K562 (cell line): ENCODE measurements at regions not wholly inside any gene's neighbourhood (a gene's known extent, or its start where the extent isn't known, plus 50 kb on each side); places are given as distances from the start of the nearest gene placed in this dataset.

ENCODE experiments used
- ATAC-seq: fragments of 200-7000 bp; cut with Tn5 transposase; 3 replicates; pipeline ENCODE4 v1.9.1; 2020; ENCODE audit warnings: moderate library complexity
- BruUV-seq: library from RNA; stranded (reverse); fragments of 400-500 nt; replicated peaks from 2 replicates; lab custom pipeline; 2021; lab: Mats Ljungman, UMichigan
- CTCF ChIA-PET: fragments of 300-600 bp; formaldehyde crosslinking; extraction: SDS; loops from one replicate; lab custom pipeline; 2021; ENCODE audit warnings: low intra/inter-chr PET ratio; lab: Yijun Ruan, JAX
- POLR2A ChIA-PET: fragments of 300-600, 350-650 bp; sonication (Branson Sonifier 250); formaldehyde crosslinking; extraction: SDS; loops from one replicate; lab custom pipeline; 2021; ENCODE audit warnings: antibody characterized with exemption, inconsistent platforms; lab: Yijun Ruan, JAX
- DNase-seq, 4 experiments: peaks; one replicate each; pipeline versions ENCODE4 v3.0.0 to v3.0.0-alpha.2; 2011 to 2018; ENCODE audit warnings: low spot score in 3 of 4, mixed read lengths in 3 of 4; ENCODE audit errors: extremely low read depth in 1 of 4
- FAIRE-seq: peaks from 2 replicates; lab custom pipeline; 2011; peaks lifted over from hg19 to GRCh38; lab: Jason Lieb, UNC
- H2AFZ ChIP-seq: 2 replicates; pipeline ENCODE4 v1.6.0; 2011; ENCODE audit warnings: low read depth, low read length, control low read depth, inconsistent platforms
- H3K27ac ChIP-seq: fragments of 200-600 bp; 3 replicates; pipeline ENCODE4 v1.8.0; 2011; ENCODE audit warnings: low read depth, mild to moderate bottlenecking, control low read depth, inconsistent platforms, low read length, moderate library complexity, mixed read lengths; ENCODE audit errors: extremely low read depth
- H3K27me3 ChIP-seq, 2 experiments: fragments of 300-600 bp in 1 of 2; 2 replicates in 1 of 2; 3 replicates in 1 of 2; pipeline versions ENCODE4 v1.6.0 to v1.8.0; 2011; ENCODE audit warnings: inconsistent platforms in 2 of 2, low read length in 2 of 2, mild to moderate bottlenecking in 1 of 2, mixed read lengths in 1 of 2, moderate library complexity in 1 of 2; ENCODE audit not compliant: control insufficient read depth in 2 of 2, insufficient read depth in 2 of 2
- H3K36me3 ChIP-seq: fragments of 300-600 bp; 3 replicates; pipeline ENCODE4 v1.8.0; 2011; ENCODE audit warnings: mild to moderate bottlenecking, low read length, inconsistent platforms; ENCODE audit not compliant: control insufficient read depth, insufficient read depth
- H3K4me1 ChIP-seq, 2 experiments: fragments of 200-600 bp in 1 of 2; replicated peaks in 1 of 2; 2 replicates in 1 of 2; 3 replicates in 1 of 2; pipeline versions ENCODE4 v1.5.1 to v1.8.0; 2011; ENCODE audit warnings: inconsistent platforms in 2 of 2, low read length in 2 of 2, mild to moderate bottlenecking in 1 of 2, mixed read lengths in 1 of 2, moderate library complexity in 1 of 2; ENCODE audit not compliant: control insufficient read depth in 2 of 2, insufficient read depth in 2 of 2
- H3K4me2 ChIP-seq: 2 replicates; pipeline ENCODE4 v1.6.1; 2011; ENCODE audit warnings: low read length, control low read depth, inconsistent platforms, mixed read lengths; ENCODE audit not compliant: insufficient read depth
- H3K4me3 ChIP-seq: fragments of 200-600 bp; sonication (generic), shearing (Covaris generic); 2 replicates; pipeline ENCODE4 v1.5.1; 2016; ENCODE audit warnings: control low read depth, inconsistent platforms
- H3K79me2 ChIP-seq: fragments of 200-600 bp; 3 replicates; pipeline ENCODE4 v1.8.0; 2011; ENCODE audit warnings: low read length, inconsistent platforms; ENCODE audit not compliant: control insufficient read depth, insufficient read depth
- H3K9ac ChIP-seq, 2 experiments: 2 replicates each; pipeline versions ENCODE4 v1.6.0 to v1.6.1; 2011; ENCODE audit warnings: low read depth in 2 of 2, low read length in 2 of 2, control low read depth in 1 of 2, inconsistent platforms in 1 of 2, mild to moderate bottlenecking in 1 of 2, mixed read lengths in 1 of 2; ENCODE audit not compliant: insufficient read depth in 1 of 2
- H3K9me1 ChIP-seq: one replicate; pipeline ENCODE4 v1.6.0; 2011; ENCODE audit warnings: inconsistent platforms, mild to moderate bottlenecking, low read length, moderate library complexity; ENCODE audit not compliant: control insufficient read depth, insufficient read depth
- H3K9me3 ChIP-seq: replicated peaks from 2 replicates; pipeline ENCODE4 v1.5.1; 2011; ENCODE audit warnings: low read depth, low read length, inconsistent platforms; ENCODE audit not compliant: control insufficient read depth, insufficient read depth
- H4K20me1 ChIP-seq: replicated peaks from 2 replicates; pipeline ENCODE4 v1.6.1; 2011; ENCODE audit warnings: low read length, inconsistent platforms, mixed read lengths; ENCODE audit not compliant: control insufficient read depth, insufficient read depth
- CHD2 ChIP-seq: IDR thresholded peaks from 2 replicates; pipeline ENCODE4 v1.6.1; 2011; ENCODE audit warnings: low read depth, low read length
- EGR1 ChIP-seq: fragments of 450-650 bp; conservative IDR thresholded peaks from 2 replicates; pipeline ENCODE4 v1.6.1; 2017; ENCODE audit warnings: mild to moderate bottlenecking
- HMGN3 ChIP-seq: IDR thresholded peaks from 2 replicates; pipeline ENCODE4 v1.6.1; 2011; ENCODE audit warnings: borderline replicate concordance, low read depth, mild to moderate bottlenecking, mixed read lengths, low read length; ENCODE audit not compliant: insufficient read length; ENCODE audit errors: extremely low read depth
- JUND ChIP-seq, 2 experiments: IDR thresholded peaks; 2 replicates in 1 of 2; 3 replicates in 1 of 2; pipeline ENCODE4 v1.6.1; 2011; ENCODE audit warnings: borderline replicate concordance in 2 of 2, low read depth in 2 of 2, low read length in 2 of 2, improper control_type of control experiment in 1 of 2, missing biosample characterization in 1 of 2, missing genetic modification characterization in 1 of 2, missing genetic modification reagents in 1 of 2
- KLF10 ChIP-seq: fragments of 250-450 bp; sonication (Bioruptor Pico); IDR thresholded peaks from 2 replicates; pipeline ENCODE4 v1.6.1; 2021; ENCODE audit warnings: matching md5 sums
- LARP7 ChIP-seq: fragments of 450-650 bp; IDR thresholded peaks from 2 replicates; pipeline ENCODE4 v1.6.1; 2016
- MECOM ChIP-seq: fragments of 250-450 bp; sonication (Bioruptor Pico); IDR thresholded peaks from 2 replicates; pipeline ENCODE4 v1.8.0; 2022; ENCODE audit warnings: inconsistent platforms
- NFYB ChIP-seq: IDR thresholded peaks from 2 replicates; pipeline ENCODE4 v1.6.1; 2011; ENCODE audit warnings: mild to moderate bottlenecking, moderate library complexity; ENCODE audit not compliant: insufficient read length; ENCODE audit errors: extremely low read depth
- POLR3A ChIP-seq: IDR thresholded peaks from 2 replicates; pipeline ENCODE4 v1.6.1; 2011; ENCODE audit warnings: borderline replicate concordance, mild to moderate bottlenecking, moderate library complexity; ENCODE audit not compliant: insufficient read length, insufficient read depth; ENCODE audit errors: extremely low read depth
- RCOR1 ChIP-seq, 2 experiments: IDR thresholded peaks; 2 replicates each; pipeline ENCODE4 v1.6.1; 2012; ENCODE audit warnings: low read depth in 2 of 2, low read length in 2 of 2, borderline replicate concordance in 1 of 2, improper control_type of control experiment in 1 of 2
- RNF2 ChIP-seq: sonication (generic); IDR thresholded peaks from 2 replicates; pipeline ENCODE4 v1.6.1; 2016
- ZNF431 ChIP-seq: sonication (generic); formaldehyde crosslinking; IDR thresholded peaks from 2 replicates; pipeline ENCODE4 v1.8.0; 2022; ENCODE audit warnings: mild to moderate bottlenecking, missing genetic modification reagents
- WGBS: fragments of 100-300 bp; shearing (Covaris generic); methylation state at CpG from one replicate; pipeline ENCODE4 v1.1.6; 2016; ENCODE audit warnings: low coverage, mixed read lengths; ENCODE audit not compliant: insufficient coverage; ENCODE audit errors: missing lambda C conversion rate; 5-methylcytosine and 5-hydroxymethylcytosine counted together
- in situ Hi-C: fragments of 300-500 bp; cut with MboI; formaldehyde crosslinking; loops from 4 replicates; pipeline ENCODE4 v1.15.0; 2018; ENCODE audit warnings: inconsistent platforms, mixed read lengths
- intact Hi-C: fragments of 100-400 bp; cut with micrococcal nuclease; formaldehyde crosslinking; loops from 2 replicates; pipeline ENCODE4 v1.14.2; 2022
- TF ChIP-seq, protein P1 (sequence below): fragments of 250-450 bp; sonication (Bioruptor Pico); IDR thresholded peaks from 2 replicates; pipeline ENCODE4 v1.5.0; 2022; ENCODE audit warnings: mild to moderate bottlenecking
- TF ChIP-seq, protein P2 (sequence below): IDR thresholded peaks from 3 replicates; pipeline ENCODE4 v1.6.1; 2011; ENCODE audit warnings: borderline replicate concordance, mild to moderate bottlenecking; ENCODE audit not compliant: insufficient read length, insufficient read depth

DNA sequence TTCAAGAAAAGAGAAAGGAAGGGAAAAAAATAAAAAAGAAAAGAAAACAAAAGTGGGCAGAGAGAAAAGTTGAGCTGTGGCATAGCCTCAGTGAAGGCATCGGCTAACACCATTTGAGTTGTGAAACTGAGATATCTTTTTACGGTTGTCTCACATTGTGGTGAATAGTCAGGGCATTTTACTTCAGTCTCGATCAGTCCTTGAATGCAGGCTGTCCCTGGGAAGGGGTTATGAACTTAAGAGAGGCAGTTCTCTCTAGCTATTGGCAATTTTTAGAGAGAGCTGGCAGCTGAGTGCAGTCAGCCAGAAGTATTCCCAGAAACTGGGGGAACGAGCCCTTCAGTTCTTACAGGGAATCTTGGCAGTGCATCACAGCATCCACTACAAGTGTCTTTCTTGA is 93.5 kb upstream of the SLC6A14 start:
- no peak for FAIRE-seq
- no peak overlapping the region for H3K4me2 ChIP-seq
- in situ Hi-C loops, result no loop called here
- no peaks in the 10 kb centered on the region for H3K4me1 ChIP-seq
- ATAC-seq, result no peak
- CTCF ChIA-PET, result no interaction called here
- H2AFZ ChIP-seq, result no peak overlapping the region
- no peak for DNase-seq
- POLR2A ChIA-PET, result no interaction called here
- no peak overlapping the region for H3K27ac ChIP-seq
- H4K20me1 ChIP-seq, result no peaks in the 10 kb centered on the region
- 3% methylated on average over 4 of the region's 4 CpGs for WGBS
- no peaks in the 10 kb centered on the region for H3K9me1 ChIP-seq
- H3K9me3 ChIP-seq, result no peaks in the 10 kb centered on the region
- intact Hi-C loops, result no loop called here
- TF ChIP-seq, protein P1, sequence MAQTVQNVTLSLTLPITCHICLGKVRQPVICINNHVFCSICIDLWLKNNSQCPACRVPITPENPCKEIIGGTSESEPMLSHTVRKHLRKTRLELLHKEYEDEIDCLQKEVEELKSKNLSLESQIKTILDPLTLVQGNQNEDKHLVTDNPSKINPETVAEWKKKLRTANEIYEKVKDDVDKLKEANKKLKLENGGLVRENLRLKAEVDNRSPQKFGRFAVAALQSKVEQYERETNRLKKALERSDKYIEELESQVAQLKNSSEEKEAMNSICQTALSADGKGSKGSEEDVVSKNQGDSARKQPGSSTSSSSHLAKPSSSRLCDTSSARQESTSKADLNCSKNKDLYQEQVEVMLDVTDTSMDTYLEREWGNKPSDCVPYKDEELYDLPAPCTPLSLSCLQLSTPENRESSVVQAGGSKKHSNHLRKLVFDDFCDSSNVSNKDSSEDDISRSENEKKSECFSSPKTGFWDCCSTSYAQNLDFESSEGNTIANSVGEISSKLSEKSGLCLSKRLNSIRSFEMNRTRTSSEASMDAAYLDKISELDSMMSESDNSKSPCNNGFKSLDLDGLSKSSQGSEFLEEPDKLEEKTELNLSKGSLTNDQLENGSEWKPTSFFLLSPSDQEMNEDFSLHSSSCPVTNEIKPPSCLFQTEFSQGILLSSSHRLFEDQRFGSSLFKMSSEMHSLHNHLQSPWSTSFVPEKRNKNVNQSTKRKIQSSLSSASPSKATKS (CRISPR knock-in tag), result no peak
- no peaks in the 10 kb centered on the region for H3K79me2 ChIP-seq
- no peaks in the 10 kb centered on the region for H3K27me3 ChIP-seq
- BruUV-seq, result no TSS peak
- no peaks in the 10 kb centered on the region for H3K36me3 ChIP-seq
- no peak overlapping the region for H3K4me3 ChIP-seq
- no peak overlapping the region for H3K9ac ChIP-seq

DNA sequence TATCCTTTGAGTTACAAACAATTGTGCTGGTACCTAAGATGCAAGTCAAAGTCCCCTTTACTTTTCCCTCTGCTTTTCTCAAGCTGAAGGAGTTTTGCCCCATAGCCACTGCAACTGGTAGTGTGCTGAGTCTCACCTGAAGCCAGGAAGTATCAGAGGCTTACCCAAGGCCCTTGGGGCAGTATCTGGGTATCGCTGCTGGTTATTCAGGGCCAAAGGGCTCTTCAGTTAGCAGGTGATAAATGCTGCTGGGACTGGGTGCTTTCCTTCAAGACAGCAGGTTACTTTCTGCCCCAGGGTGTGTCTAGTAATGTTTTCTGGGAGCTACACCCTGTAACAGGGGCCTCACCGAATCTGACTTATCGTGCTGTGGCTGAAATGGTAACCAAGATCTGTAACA is 90.4 kb upstream of the SLC6A14 start:
- Histone ChIP-seq H3K27ac (no peak overlapping the region), H3K4me2 (no peak overlapping the region), H4K20me1 (no peaks in the 10 kb centered on the region), H3K9ac (no peak overlapping the region), H2AFZ (no peak overlapping the region), H3K79me2 (no peaks in the 10 kb centered on the region), H3K9me3 (no peaks in the 10 kb centered on the region), H3K9me1 (no peaks in the 10 kb centered on the region), H3K27me3 (no peaks in the 10 kb centered on the region), H3K4me1 (no peaks in the 10 kb centered on the region), H3K4me3 (no peak overlapping the region), H3K36me3 (no peaks in the 10 kb centered on the region)
- WGBS, result 0% methylated on average over 3 of the region's 3 CpGs
- no peak for FAIRE-seq
- CTCF ChIA-PET, result no interaction called here
- ATAC-seq, result no peak
- intact Hi-C loops (no loop called here), in situ Hi-C loops (no loop called here)
- no TSS peak for BruUV-seq
- DNase-seq, result no peak
- POLR2A ChIA-PET, result no interaction called here
- TF ChIP-seq LARP7 (no peak), JUND (IDR thresholded peaks at IDR 0.05; ENCODE audit: borderline replicate concordance, low read depth, low read length) (no peak), JUND (tag; IDR thresholded peaks at IDR 0.05; ENCODE audit: borderline replicate concordance, low read depth, low read length) (no peak), MECOM (CRISPR knock-in tag) (no peak), RNF2 (no peak), POLR3A (no peak), CHD2 (no peak), NFYB (no peak), RCOR1 (IDR thresholded peaks at IDR 0.05; ENCODE audit: borderline replicate concordance in 1 of 2, low read depth in 2 of 2, low read length in 2 of 2) (no peak), HMGN3 (no peak), KLF10 (CRISPR knock-in tag) (no peak), EGR1 (no peak), ZNF431 (CRISPR knock-in tag) (no peak)
- TF ChIP-seq, protein P2, sequence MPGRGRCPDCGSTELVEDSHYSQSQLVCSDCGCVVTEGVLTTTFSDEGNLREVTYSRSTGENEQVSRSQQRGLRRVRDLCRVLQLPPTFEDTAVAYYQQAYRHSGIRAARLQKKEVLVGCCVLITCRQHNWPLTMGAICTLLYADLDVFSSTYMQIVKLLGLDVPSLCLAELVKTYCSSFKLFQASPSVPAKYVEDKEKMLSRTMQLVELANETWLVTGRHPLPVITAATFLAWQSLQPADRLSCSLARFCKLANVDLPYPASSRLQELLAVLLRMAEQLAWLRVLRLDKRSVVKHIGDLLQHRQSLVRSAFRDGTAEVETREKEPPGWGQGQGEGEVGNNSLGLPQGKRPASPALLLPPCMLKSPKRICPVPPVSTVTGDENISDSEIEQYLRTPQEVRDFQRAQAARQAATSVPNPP, result no peak
